ENCODE measurements at regions not wholly inside any gene's neighbourhood (a gene's known extent, or its start where the extent isn't known, plus 50 kb on each side); places are given as distances from the start of the nearest gene placed in this dataset.

GRCh38 chr1:235027862-235028250, 100.8 kb downstream of the TOMM20 start:
- TF ChIP-seq CTCF (IDR thresholded peaks at IDR 0.05) (no peak), POLR2A (IDR thresholded peaks at IDR 0.05) (no peak), EP300 (IDR thresholded peaks at IDR 0.05) (no peak), POLR2AphosphoS5 (IDR thresholded peaks at IDR 0.05) (no peak)
